Activated T-cell treated with anti-CD3 and anti-CD28 coated beads, Interleukin-2, amount 50 U/mL, for 72 hours (primary cell): ENCODE measurements at regions not wholly inside any gene's neighbourhood (a gene's known extent, or its start where the extent isn't known, plus 50 kb on each side); places are given as distances from the start of the nearest gene placed in this dataset.
"Not testable (repeated sequence)": the region's sequence is repeated elsewhere in the genome, so short reads cannot be mapped to it uniquely, and the experiment has no call there.

Source experiments
- ATAC-seq, 2 donors: fragments of 150-1000 bp; cut with Tn5 transposase; replicated peaks in 1 of 2; 2 replicates each; pipeline ENCODE4 v1.10.0; 2021; ENCODE audit warnings: moderate library complexity in 2 of 2, mild to moderate bottlenecking in 1 of 2
- DNase-seq, 2 donors: peaks; one replicate each; pipeline ENCODE4 v3.0.0; 2021 to 2022; ENCODE audit warnings: mixed read lengths in 1 of 2
- H3K27ac Mint-ChIP-seq: one replicate; pipeline ENCODE4 v1.8.0; 2022; ENCODE audit warnings: mild to moderate bottlenecking, moderate library complexity, mixed read lengths
- H3K27me3 Mint-ChIP-seq: one replicate; pipeline ENCODE4 v1.8.0; 2022; ENCODE audit warnings: low read depth, mixed read lengths
- H3K36me3 Mint-ChIP-seq, 2 donors: one replicate each; pipeline ENCODE4 v1.8.0; 2022; ENCODE audit warnings: mixed read lengths in 2 of 2, mild to moderate bottlenecking in 1 of 2; ENCODE audit not compliant: insufficient read depth in 2 of 2
- H3K4me1 Mint-ChIP-seq: one replicate; pipeline ENCODE4 v1.8.0; 2022; ENCODE audit warnings: low read depth, mixed read lengths
- H3K4me3 Mint-ChIP-seq, 2 donors: one replicate each; pipeline ENCODE4 v1.8.0; 2022; ENCODE audit warnings: mild to moderate bottlenecking in 2 of 2, mixed read lengths in 2 of 2, moderate library complexity in 2 of 2
- H3K9me3 Mint-ChIP-seq, 2 donors: one replicate each; pipeline ENCODE4 v1.8.0; 2022; ENCODE audit warnings: mixed read lengths in 2 of 2

- H3K4me1 Mint-ChIP-seq: no peaks in the 10 kb centered on the region
- H3K36me3 Mint-ChIP-seq: no peaks in the 10 kb centered on the region
- H3K9me3 Mint-ChIP-seq: peaks cover 2 to 4% of the 10 kb centered on the region in 2 donors
- ATAC-seq: no peak
- no peak overlapping the region for H3K4me3 Mint-ChIP-seq
- DNase-seq: no peak
- no peaks in the 10 kb centered on the region for H3K27me3 Mint-ChIP-seq
- no peak overlapping the region for H3K27ac Mint-ChIP-seq
Observed at GRCh38 chr5:89336111-89336510, 453.1 kb upstream of the MEF2C start.

- no peak for DNase-seq
- Mint-ChIP-seq H3K36me3 (peaks cover 0 to 2% of the 10 kb centered on the region in 2 donors), H3K4me1 (peaks cover 1% of the 10 kb centered on the region), H3K9me3 (peaks cover 1 to 6% of the 10 kb centered on the region in 2 donors), H3K27me3 (no peaks in the 10 kb centered on the region), H3K27ac (no peak overlapping the region), H3K4me3 (no peak overlapping the region)
- ATAC-seq: no peak
Observed at GRCh38 chr5:89330140-89330539, 447.2 kb upstream of the MEF2C start.

- Mint-ChIP-seq H3K27ac (no peak overlapping the region), H3K27me3 (no peaks in the 10 kb centered on the region), H3K4me3 (no peak overlapping the region), H3K36me3 (peaks cover 0 to 2% of the 10 kb centered on the region in 2 donors), H3K4me1 (peaks cover 5% of the 10 kb centered on the region), H3K9me3 (peaks cover 1 to 7% of the 10 kb centered on the region in 2 donors)
- DNase-seq: no peak
- no peak for ATAC-seq
Observed at GRCh38 chr5:89327608-89328007, 444.6 kb upstream of the MEF2C start.

- DNase-seq (no peak), ATAC-seq (no peak)
- peaks cover 5% of the 10 kb centered on the region for H3K4me1 Mint-ChIP-seq
- no peaks in the 10 kb centered on the region for H3K27me3 Mint-ChIP-seq
- peaks cover 1 to 3% of the 10 kb centered on the region in 2 donors for H3K9me3 Mint-ChIP-seq
- H3K4me3 Mint-ChIP-seq: no peak overlapping the region
- H3K36me3 Mint-ChIP-seq: peaks cover 0 to 2% of the 10 kb centered on the region in 2 donors
- H3K27ac Mint-ChIP-seq: no peak overlapping the region
Observed at GRCh38 chr5:89324990-89325389, 442.0 kb upstream of the MEF2C start.

- no peak overlapping the region for H3K27ac Mint-ChIP-seq
- ATAC-seq (no peak), DNase-seq (no peak)
- H3K4me1 Mint-ChIP-seq: peaks cover 5% of the 10 kb centered on the region
- H3K4me3 Mint-ChIP-seq: no peak overlapping the region
- H3K36me3 Mint-ChIP-seq: no peaks in the 10 kb centered on the region
- peaks cover 0 to 4% of the 10 kb centered on the region in 2 donors for H3K9me3 Mint-ChIP-seq
- no peaks in the 10 kb centered on the region for H3K27me3 Mint-ChIP-seq
Observed at GRCh38 chr5:89320421-89321277, 437.7 kb upstream of the MEF2C start.

GRCh38 chr5:89317838-89318237 is 434.9 kb upstream of the MEF2C start:
- not testable (repeated sequence) for H3K36me3 Mint-ChIP-seq, H3K27ac Mint-ChIP-seq, H3K9me3 Mint-ChIP-seq, ATAC-seq, H3K4me3 Mint-ChIP-seq, H3K27me3 Mint-ChIP-seq, DNase-seq
- peaks cover 25% of the 10 kb centered on the region for H3K4me1 Mint-ChIP-seq

- ATAC-seq (no peak), DNase-seq (no peak)
- Mint-ChIP-seq H3K36me3 (no peaks in the 10 kb centered on the region), H3K27ac (no peak overlapping the region), H3K9me3 (peaks cover 0 to 2% of the 10 kb centered on the region in 2 donors), H3K27me3 (no peaks in the 10 kb centered on the region), H3K4me3 (no peak overlapping the region), H3K4me1 (peaks cover 31% of the 10 kb centered on the region)
Observed at GRCh38 chr5:89315286-89316100, 432.5 kb upstream of the MEF2C start.

GRCh38 chr5:89313804-89314588 is 431.0 kb upstream of the MEF2C start:
- H3K4me1 Mint-ChIP-seq: peaks cover 31% of the 10 kb centered on the region
- peak overlapping the region in 1 of 2 donors; percentile 47 for H3K4me3 Mint-ChIP-seq
- H3K27ac Mint-ChIP-seq: no peak overlapping the region
- ATAC-seq (peak; percentile 91 to 92), DNase-seq (peak; percentile 11 to 49)
- H3K9me3 Mint-ChIP-seq: peaks cover 4 to 6% of the 10 kb centered on the region in 2 donors
- peaks cover 5% of the 10 kb centered on the region for H3K27me3 Mint-ChIP-seq
- no peaks in the 10 kb centered on the region for H3K36me3 Mint-ChIP-seq

GRCh38 chr5:89313044-89313443 is 430.1 kb upstream of the MEF2C start:
- Mint-ChIP-seq H3K9me3 (peaks cover 4% of the 10 kb centered on the region in 2 donors), H3K4me3 (no peak overlapping the region), H3K27me3 (peaks cover 5% of the 10 kb centered on the region), H3K4me1 (peaks cover 36% of the 10 kb centered on the region), H3K27ac (no peak overlapping the region), H3K36me3 (no peaks in the 10 kb centered on the region)
- ATAC-seq (peak; percentile 28 to 37), DNase-seq (peak in 1 of 2 donors; percentile 8)

- Mint-ChIP-seq H3K36me3 (no peaks in the 10 kb centered on the region), H3K9me3 (peaks cover 4% of the 10 kb centered on the region in 2 donors), H3K27ac (no peak overlapping the region), H3K4me3 (no peak overlapping the region), H3K4me1 (peaks cover 25% of the 10 kb centered on the region), H3K27me3 (peaks cover 9% of the 10 kb centered on the region)
- DNase-seq (no peak), ATAC-seq (no peak)
Observed at GRCh38 chr5:89309268-89309667, 426.3 kb upstream of the MEF2C start.

- Mint-ChIP-seq H3K9me3 (peaks cover 4% of the 10 kb centered on the region in 2 donors), H3K36me3 (no peaks in the 10 kb centered on the region), H3K4me3 (no peak overlapping the region), H3K27ac (no peak overlapping the region), H3K27me3 (peaks cover 9% of the 10 kb centered on the region), H3K4me1 (peaks cover 19% of the 10 kb centered on the region)
- DNase-seq (peak in 1 of 2 donors; percentile 8), ATAC-seq (peak in 1 of 2 donors; percentile 30)
Observed at GRCh38 chr5:89308606-89309040, 425.6 kb upstream of the MEF2C start.

GRCh38 chr5:89307972-89308371 is 425.0 kb upstream of the MEF2C start:
- no peak for DNase-seq
- Mint-ChIP-seq H3K9me3 (peaks cover 4% of the 10 kb centered on the region in 2 donors), H3K27me3 (peaks cover 9% of the 10 kb centered on the region), H3K27ac (no peak overlapping the region), H3K36me3 (no peaks in the 10 kb centered on the region), H3K4me1 (peaks cover 12% of the 10 kb centered on the region), H3K4me3 (no peak overlapping the region)
- ATAC-seq: no peak
